Liver (tissue), 3 donors: ENCODE measurements at regions not wholly inside any gene's neighbourhood (a gene's known extent, or its start where the extent isn't known, plus 50 kb on each side); places are given as distances from the start of the nearest gene placed in this dataset.

Experiments
- FOXA1 ChIP-seq: IDR thresholded peaks from 2 replicates; pipeline ENCODE4 v1.6.1; 2016; ENCODE audit warnings: antibody characterized with exemption
- RXRA ChIP-seq, 2 donors: IDR thresholded peaks; 2 replicates each; pipeline ENCODE4 v1.6.1; 2017 to 2018; ENCODE audit warnings: antibody characterized with exemption in 2 of 2, mild to moderate bottlenecking in 1 of 2
- YY1 ChIP-seq: IDR thresholded peaks from 2 replicates; pipeline ENCODE4 v1.6.1; 2016; ENCODE audit warnings: antibody characterized with exemption, mild to moderate bottlenecking
- TF ChIP-seq, protein P1 (sequence below): fragments of 150-350 bp; IDR thresholded peaks from 2 replicates; pipeline ENCODE4 v1.5.1; 2017; ENCODE audit warnings: improper control_type of control experiment, low read depth, low read length; ENCODE audit not compliant: missing input control
- TF ChIP-seq, protein P2 (sequence below): IDR thresholded peaks from 2 replicates; pipeline ENCODE4 v1.6.1; 2016; ENCODE audit warnings: antibody characterized with exemption, mild to moderate bottlenecking
- TF ChIP-seq, protein P3 (sequence below): IDR thresholded peaks from 2 replicates; pipeline ENCODE4 v1.6.1; 2016; ENCODE audit warnings: antibody characterized with exemption
- donor health status: healthy.
- donor health status: healthy.

DNA sequence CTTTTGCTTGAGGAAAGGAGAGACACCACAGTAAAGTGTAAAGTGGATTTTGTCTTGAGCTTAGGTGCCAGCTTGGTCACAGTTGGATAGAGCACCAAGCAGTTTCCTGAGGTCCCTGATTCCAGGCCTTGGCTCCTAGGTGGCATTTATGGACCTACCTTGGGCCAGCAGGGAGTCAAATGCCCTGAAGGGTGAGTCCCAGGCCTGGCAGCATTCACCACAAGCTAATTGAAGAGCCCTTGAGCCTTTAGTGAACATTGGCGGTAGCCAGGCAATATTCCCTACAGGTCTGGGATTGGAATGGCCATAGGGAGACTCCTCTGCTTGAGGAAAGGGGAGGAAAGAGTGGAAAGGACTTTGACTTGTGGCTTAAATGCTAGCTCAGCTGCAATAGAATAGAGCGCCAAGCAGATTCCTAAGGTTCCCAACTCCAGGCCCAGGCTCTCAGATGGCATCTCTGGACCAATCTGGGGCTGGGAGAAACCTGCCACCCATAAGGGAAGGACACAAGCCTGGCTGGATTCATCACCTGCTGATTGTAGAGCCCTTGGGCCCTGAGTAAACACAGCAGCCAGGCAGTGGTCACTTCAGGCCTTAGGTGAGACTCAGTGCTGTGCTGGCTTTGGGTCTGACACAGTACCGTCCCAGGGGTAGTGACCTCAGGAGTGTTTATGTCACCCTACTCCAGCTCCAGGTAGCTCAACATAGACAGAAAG lies 137.5 kb upstream of the OTOS start:
- TF ChIP-seq FOXA1 (no peak), RXRA (IDR thresholded peaks at IDR 0.05) (no peak), YY1 (no peak)
- TF ChIP-seq, protein P1, sequence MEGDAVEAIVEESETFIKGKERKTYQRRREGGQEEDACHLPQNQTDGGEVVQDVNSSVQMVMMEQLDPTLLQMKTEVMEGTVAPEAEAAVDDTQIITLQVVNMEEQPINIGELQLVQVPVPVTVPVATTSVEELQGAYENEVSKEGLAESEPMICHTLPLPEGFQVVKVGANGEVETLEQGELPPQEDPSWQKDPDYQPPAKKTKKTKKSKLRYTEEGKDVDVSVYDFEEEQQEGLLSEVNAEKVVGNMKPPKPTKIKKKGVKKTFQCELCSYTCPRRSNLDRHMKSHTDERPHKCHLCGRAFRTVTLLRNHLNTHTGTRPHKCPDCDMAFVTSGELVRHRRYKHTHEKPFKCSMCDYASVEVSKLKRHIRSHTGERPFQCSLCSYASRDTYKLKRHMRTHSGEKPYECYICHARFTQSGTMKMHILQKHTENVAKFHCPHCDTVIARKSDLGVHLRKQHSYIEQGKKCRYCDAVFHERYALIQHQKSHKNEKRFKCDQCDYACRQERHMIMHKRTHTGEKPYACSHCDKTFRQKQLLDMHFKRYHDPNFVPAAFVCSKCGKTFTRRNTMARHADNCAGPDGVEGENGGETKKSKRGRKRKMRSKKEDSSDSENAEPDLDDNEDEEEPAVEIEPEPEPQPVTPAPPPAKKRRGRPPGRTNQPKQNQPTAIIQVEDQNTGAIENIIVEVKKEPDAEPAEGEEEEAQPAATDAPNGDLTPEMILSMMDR, result no peak
- TF ChIP-seq, protein P2, sequence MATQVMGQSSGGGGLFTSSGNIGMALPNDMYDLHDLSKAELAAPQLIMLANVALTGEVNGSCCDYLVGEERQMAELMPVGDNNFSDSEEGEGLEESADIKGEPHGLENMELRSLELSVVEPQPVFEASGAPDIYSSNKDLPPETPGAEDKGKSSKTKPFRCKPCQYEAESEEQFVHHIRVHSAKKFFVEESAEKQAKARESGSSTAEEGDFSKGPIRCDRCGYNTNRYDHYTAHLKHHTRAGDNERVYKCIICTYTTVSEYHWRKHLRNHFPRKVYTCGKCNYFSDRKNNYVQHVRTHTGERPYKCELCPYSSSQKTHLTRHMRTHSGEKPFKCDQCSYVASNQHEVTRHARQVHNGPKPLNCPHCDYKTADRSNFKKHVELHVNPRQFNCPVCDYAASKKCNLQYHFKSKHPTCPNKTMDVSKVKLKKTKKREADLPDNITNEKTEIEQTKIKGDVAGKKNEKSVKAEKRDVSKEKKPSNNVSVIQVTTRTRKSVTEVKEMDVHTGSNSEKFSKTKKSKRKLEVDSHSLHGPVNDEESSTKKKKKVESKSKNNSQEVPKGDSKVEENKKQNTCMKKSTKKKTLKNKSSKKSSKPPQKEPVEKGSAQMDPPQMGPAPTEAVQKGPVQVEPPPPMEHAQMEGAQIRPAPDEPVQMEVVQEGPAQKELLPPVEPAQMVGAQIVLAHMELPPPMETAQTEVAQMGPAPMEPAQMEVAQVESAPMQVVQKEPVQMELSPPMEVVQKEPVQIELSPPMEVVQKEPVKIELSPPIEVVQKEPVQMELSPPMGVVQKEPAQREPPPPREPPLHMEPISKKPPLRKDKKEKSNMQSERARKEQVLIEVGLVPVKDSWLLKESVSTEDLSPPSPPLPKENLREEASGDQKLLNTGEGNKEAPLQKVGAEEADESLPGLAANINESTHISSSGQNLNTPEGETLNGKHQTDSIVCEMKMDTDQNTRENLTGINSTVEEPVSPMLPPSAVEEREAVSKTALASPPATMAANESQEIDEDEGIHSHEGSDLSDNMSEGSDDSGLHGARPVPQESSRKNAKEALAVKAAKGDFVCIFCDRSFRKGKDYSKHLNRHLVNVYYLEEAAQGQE, result no peak
- TF ChIP-seq, protein P3, sequence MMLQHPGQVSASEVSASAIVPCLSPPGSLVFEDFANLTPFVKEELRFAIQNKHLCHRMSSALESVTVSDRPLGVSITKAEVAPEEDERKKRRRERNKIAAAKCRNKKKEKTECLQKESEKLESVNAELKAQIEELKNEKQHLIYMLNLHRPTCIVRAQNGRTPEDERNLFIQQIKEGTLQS, result no peak
